Gastroesophageal sphincter (tissue), 3 donors: ENCODE measurements at regions not wholly inside any gene's neighbourhood (a gene's known extent, or its start where the extent isn't known, plus 50 kb on each side); places are given as distances from the start of the nearest gene placed in this dataset.

Experiments used
- EP300 ChIP-seq: sonication (generic); formaldehyde crosslinking; IDR thresholded peaks from one replicate; pipeline ENCODE4 v1.6.1; 2017; ENCODE audit warnings: antibody characterized with exemption, mild to moderate bottlenecking
- POLR2A ChIP-seq, 2 donors: fragments of 450-650 bp; IDR thresholded peaks; one replicate each; pipeline ENCODE4 v1.6.1; 2017; ENCODE audit warnings: antibody characterized with exemption in 2 of 2, mild to moderate bottlenecking in 2 of 2, moderate library complexity in 1 of 2
- POLR2AphosphoS5 ChIP-seq: sonication (generic); formaldehyde crosslinking; IDR thresholded peaks from one replicate; pipeline ENCODE4 v1.6.1; 2017; ENCODE audit warnings: antibody characterized with exemption
- TF ChIP-seq, protein P1 (sequence below), 4 experiments: fragments of 200-600 bp in 2 of 4; fragments of 450-650 bp in 2 of 4; sonication (generic) in 1 of 4; IDR thresholded peaks; one replicate each; pipeline ENCODE4 v1.5.1; 2017 to 2019; ENCODE audit warnings: antibody characterized with exemption in 4 of 4, mild to moderate bottlenecking in 2 of 4, moderate library complexity in 2 of 4

DNA sequence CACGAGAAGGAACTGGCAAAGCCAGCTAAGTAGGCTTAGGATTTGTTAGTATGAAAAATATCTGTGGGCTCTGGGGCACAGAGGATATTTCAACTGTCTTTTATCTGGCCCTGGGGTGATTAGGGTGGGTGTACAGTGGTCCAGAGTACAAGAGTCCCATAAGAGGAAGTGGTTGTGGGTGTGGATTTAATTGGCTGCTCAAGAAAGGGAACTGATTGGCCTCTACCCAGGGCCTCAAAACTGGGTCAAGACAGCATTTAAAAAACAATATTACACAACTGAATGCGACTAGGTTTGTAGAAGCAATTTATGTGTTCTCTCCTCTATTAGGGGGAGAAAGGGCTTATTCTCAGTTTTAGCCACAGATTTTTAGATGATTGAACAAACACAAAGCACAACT lies 1353.4 kb upstream of the WWC1 start:
- TF ChIP-seq, protein P1, sequence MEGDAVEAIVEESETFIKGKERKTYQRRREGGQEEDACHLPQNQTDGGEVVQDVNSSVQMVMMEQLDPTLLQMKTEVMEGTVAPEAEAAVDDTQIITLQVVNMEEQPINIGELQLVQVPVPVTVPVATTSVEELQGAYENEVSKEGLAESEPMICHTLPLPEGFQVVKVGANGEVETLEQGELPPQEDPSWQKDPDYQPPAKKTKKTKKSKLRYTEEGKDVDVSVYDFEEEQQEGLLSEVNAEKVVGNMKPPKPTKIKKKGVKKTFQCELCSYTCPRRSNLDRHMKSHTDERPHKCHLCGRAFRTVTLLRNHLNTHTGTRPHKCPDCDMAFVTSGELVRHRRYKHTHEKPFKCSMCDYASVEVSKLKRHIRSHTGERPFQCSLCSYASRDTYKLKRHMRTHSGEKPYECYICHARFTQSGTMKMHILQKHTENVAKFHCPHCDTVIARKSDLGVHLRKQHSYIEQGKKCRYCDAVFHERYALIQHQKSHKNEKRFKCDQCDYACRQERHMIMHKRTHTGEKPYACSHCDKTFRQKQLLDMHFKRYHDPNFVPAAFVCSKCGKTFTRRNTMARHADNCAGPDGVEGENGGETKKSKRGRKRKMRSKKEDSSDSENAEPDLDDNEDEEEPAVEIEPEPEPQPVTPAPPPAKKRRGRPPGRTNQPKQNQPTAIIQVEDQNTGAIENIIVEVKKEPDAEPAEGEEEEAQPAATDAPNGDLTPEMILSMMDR (IDR thresholded peaks at IDR 0.05) = no peak
- no peak for TF ChIP-seq POLR2A (IDR thresholded peaks at IDR 0.05)
- TF ChIP-seq EP300 = no peak
- no peak for TF ChIP-seq POLR2AphosphoS5
